VCaP (cell line): ENCODE measurements at regions not wholly inside any gene's neighbourhood (a gene's known extent, or its start where the extent isn't known, plus 50 kb on each side); places are given as distances from the start of the nearest gene placed in this dataset.

Experiments
- H3K27ac ChIP-seq: fragments of 450-650 bp; 2 replicates; pipeline ENCODE4 v1.5.1; 2017
- CTCF ChIP-seq: fragments of 450-650 bp; conservative IDR thresholded peaks from 2 replicates; pipeline ENCODE4 v1.5.1; 2017; ENCODE audit warnings: mild to moderate bottlenecking, moderate library complexity

GRCh38 chr5:5705010-5705409, 282.5 kb downstream of the ICE1 start:
- no peak for TF ChIP-seq CTCF
- H3K27ac ChIP-seq, result no peak overlapping the region

- no peak overlapping the region for H3K27ac ChIP-seq
- no peak for TF ChIP-seq CTCF
These were observed 281.9 kb downstream of the ICE1 start for GRCh38 chr5:5704352-5704751.

- TF ChIP-seq CTCF, result no peak
These were observed 280.5 kb downstream of the ICE1 start for GRCh38 chr5:5702934-5703333.

GRCh38 chr5:5700549-5700948, 278.1 kb downstream of the ICE1 start:
- no peak overlapping the region for H3K27ac ChIP-seq
- TF ChIP-seq CTCF, result no peak

More at GRCh38 chr5:5702934-5703333, 280.5 kb downstream of the ICE1 start:
- no peak overlapping the region for H3K27ac ChIP-seq

GRCh38 chr5:5699062-5699461, 276.6 kb downstream of the ICE1 start:
- H3K27ac ChIP-seq, result no peak overlapping the region
- 0 out of 2 replicates have a peak, but pooled peaks have one; percentile 7 for TF ChIP-seq CTCF

GRCh38 chr5:5695266-5695665, 272.8 kb downstream of the ICE1 start:
- no peak overlapping the region for H3K27ac ChIP-seq
- TF ChIP-seq CTCF, result no peak

- H3K27ac ChIP-seq, result no peak overlapping the region
- no peak for TF ChIP-seq CTCF
These were observed 266.4 kb downstream of the ICE1 start for GRCh38 chr5:5688925-5689310.
